DMS 273 treated with DMSO at 0.1 percent for 48 hours (cell line): ENCODE measurements at regions not wholly inside any gene's neighbourhood (a gene's known extent, or its start where the extent isn't known, plus 50 kb on each side); places are given as distances from the start of the nearest gene placed in this dataset.
"Not testable (repeated sequence)": the region's sequence is repeated elsewhere in the genome, so short reads cannot be mapped to it uniquely, and the experiment has no call there.

Experiments used
- DNase-seq: peaks from one replicate; lab custom pipeline; 2025; lab: John Stamatoyannopoulos, UW

GRCh38 chr6:47407300-47408281 is 70.0 kb upstream of the CD2AP start:
- no peak for DNase-seq

DNA sequence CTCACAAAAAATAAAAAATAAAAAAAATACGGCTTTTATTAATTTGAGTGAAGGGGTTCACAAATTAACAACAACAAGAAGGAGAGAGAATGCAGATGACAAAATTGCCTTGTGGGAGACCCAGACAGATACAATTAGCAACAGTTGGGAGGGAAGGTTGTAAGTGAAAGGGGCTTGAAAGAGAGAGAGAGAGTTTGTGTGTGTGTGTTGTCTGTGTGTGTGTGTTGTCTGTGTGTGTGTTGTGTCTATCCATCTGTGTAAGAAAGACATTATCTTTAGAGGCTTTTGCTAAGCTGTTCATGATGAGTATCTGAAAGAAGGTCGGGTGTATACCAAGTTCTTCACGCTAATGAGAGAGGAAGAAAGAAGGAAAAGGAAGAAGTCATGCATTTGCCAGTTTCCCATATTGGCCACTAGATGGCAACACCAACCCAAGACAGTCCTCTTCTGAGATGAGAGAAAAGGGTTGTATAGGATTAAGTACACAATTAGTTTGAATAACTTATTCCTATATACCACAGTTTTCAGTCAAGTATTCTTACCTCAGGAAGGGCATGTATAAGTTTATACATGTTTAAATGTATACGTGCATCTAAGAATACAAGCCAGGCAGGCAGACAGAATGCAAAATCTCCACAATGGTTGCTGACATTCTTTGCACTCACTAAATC is 63.7 kb upstream of the CD2AP start:
- peak; percentile 41 for DNase-seq

GRCh38 chr6:47414423-47415167 is 63.0 kb upstream of the CD2AP start:
- DNase-seq, result no peak

- DNase-seq, result no peak
Observed at GRCh38 chr6:47416396-47417345, 60.9 kb upstream of the CD2AP start.

GRCh38 chr6:47419621-47420020 is 58.0 kb upstream of the CD2AP start:
- DNase-seq, result no peak

DNA sequence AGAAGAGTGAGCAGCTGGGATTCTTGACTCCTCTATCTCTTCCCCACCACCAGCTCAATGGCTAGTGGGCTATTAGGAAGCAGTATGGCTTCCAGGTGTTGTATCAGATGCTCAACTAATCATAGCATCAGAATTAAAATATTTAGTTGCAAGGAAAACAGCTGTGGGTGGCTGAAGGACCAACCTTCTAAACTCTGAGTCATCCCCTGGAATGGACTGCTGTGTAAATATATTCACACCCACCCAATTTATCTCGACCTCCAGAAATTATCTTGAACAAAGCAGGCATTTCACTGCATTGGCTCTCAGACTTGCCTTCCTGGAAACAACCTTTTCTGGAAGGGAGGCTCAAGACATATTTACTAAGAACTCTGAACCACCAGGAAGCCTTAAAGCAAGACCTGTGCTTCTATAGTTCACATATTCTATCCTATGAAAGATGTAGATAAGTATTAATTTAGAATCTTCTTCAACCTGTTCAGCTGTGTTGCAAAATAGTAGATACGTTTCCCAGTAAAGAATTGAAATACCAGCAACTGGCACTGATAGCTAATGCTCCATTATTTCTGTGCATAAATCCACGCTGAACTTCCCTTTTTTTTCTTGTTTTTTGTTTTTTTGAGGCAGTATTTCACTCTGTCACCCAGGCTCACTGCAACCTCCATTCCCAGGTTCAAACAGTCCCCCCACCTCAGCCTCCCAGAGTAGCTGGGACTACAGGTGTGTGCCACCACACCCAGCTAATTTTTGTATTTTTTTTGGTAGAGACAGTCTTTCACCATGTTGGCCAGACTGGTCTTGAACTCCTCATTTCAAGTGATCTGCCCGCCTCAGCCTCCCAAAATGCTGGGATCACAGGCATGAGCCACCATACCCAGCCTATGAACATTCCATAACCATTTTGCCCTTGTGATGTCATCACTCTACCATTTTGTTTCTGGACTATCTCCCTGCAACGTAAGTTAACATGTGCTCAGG is 56.9 kb upstream of the CD2AP start:
- DNase-seq, result no peak

DNA sequence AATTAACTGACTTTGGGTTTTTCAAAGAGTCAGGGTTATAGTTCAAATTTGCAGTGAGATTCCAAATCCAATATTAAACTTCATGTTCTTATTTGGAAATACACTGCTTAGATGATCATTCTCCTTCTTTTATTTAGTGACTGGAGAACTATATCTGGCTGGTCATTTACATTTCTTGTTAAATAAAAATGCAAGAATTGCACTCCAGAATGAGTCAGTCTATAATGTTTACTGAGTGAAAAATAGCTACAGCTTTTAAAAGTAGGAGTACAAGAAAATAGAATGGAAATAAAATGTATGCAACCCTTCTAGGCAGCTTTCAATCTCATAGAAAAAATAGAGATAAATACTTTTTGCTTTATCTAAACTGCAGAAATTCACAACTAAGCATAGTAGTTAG is 54.5 kb upstream of the CD2AP start:
- no peak for DNase-seq

DNA sequence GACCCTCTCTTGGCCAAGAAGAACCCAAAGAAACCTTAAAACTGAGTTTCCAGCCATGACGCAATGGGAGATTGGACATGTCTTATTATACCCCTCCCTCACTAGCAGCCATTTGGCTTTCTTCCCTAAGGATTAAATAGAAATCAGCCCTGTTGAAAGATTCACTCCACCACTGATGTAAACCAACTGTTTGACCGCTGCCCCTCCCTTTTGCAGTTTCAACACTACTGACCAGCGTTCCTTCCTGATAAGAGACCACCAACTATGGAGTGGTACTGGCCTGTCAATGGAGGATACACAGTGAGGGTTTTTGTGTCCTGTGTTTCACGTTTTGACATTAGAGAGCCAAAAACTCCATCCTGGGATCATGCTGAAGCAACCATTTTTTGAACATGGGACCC is 53.2 kb upstream of the CD2AP start:
- no peak for DNase-seq

DNA sequence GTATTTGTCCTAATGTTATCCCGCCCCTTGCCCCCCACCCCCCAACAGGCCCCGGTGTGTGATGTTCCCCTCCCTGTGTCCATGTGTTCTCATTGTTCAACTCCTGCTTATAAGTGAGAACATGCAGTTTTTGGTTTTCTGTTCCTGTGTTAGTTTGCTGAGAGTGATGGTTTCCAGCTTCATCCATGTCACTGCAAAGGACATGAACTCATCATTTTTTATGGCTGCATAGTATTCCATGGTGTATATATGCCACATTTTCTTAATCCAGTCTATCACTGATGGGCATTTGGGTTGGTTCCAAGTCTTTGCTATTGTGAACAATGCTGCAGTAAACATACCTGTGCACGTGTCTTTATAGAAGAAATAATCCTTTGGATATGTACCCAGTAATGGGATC is 51.9 kb upstream of the CD2AP start:
- not testable (repeated sequence) for DNase-seq

GRCh38 chr6:47426524-47427302 is 50.9 kb upstream of the CD2AP start:
- DNase-seq, result no peak

DNA sequence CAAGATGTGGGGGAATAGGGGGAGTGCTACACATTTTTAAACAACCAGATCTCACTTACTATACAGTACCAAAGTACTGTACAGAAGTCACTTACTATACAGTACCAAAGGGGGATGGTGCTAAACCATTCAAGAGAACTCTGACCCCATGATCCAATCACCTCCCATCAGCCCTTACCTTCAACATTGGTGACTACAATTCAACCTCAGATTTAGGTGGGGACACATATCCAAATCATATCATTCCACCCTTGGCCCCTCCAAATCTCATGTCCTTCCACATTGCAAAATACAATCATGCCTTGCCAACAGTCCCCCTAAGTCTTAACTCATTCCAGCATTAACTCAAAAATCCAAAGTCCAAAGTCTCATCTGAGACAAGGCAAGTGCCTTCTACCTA is 49.9 kb upstream of the CD2AP start:
- no peak for DNase-seq
